Stimulated activated CD4-positive, alpha-beta T cell treated with anti-CD3 and anti-CD28 coated beads, Interleukin-1b, Interleukin-23, amount 100 ng/mL, for 48 hours (primary cell): ENCODE measurements at regions not wholly inside any gene's neighbourhood (a gene's known extent, or its start where the extent isn't known, plus 50 kb on each side); places are given as distances from the start of the nearest gene placed in this dataset.

Source experiments
- DNase-seq: peaks from one replicate; pipeline ENCODE4 v3.0.0-alpha.2; 2020

DNA sequence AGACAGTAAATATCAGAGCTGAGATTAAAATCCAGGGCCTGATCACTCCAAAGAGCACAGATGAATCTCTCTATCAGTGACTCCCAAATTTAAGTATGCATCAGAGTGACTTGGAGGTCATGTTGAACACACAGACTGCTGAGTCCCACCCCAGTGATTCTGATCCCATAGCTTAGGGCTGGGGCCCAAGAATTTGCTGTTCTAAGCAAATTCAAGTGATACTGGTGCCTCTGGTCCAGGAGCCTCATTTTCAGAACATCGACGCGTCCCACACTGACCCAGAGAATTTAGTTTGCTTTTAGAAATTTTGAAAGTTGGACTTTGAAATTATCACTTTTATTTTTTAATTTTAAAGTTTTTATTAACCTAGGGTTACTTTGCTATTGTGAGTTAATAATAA, 72.7 kb upstream of the NETO1 start:
- DNase-seq = no peak

DNA sequence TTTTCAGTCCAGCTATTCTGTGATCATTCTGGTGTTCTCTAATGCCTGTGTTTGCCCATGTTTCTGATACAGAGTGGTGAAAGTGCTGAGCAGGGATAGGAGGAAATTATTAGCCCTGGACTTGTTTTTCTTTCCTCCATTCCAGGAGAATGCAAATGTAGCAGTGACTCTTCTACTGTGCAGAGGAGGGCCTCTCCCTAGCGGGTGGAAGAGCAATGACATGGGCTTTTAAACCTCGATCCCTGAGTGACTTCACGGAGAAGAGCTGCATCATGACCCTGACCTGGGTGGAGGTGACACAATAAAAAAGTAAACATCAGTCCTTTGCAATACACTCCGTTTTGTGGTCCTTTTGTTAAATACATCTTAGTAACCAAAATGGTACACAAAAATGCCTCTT, 68.0 kb upstream of the NETO1 start:
- no peak for DNase-seq

DNA sequence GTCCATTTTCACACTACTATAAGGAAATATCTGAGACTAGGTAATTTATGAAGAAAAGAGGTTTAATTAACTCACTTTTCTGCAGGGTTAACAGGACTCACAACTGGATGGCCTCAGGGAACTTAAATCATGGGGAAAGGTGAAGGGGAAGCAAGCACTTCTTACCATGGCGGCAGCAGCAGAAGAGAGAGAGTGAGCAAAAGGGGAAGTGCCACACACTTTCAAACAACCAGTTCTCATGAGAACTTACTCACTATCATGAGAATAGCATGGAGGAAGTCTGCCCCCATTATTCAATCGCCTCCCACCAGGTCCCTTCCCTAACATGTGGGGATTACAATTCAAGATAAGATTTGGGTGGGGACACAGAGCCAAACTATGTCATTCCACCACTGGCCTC, 55.1 kb upstream of the NETO1 start:
- DNase-seq = no peak
